Effector CD8-positive, alpha-beta T cell (primary cell): ENCODE measurements at regions not wholly inside any gene's neighbourhood (a gene's known extent, or its start where the extent isn't known, plus 50 kb on each side); places are given as distances from the start of the nearest gene placed in this dataset.

Source experiments
- DNase-seq: peaks from one replicate; lab custom pipeline; 2025; lab: John Stamatoyannopoulos, UW

DNA sequence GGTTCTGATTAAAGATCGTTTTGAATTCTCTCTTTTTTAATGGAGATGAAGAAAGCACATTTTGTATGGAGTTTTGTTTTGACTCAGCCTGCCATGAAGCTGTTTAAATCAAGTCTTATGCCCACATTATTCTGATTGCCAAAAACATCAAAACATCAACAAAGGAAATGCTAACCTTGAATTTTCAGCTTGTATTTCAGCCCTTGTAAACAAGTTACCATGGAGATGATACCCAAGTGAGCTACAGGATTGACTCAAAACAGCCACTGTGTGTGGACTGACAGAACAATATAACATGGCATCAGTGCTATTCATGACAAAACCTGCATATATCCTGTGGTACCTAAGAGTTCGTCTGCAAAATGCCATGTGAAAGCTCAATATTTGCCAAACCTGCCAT is 1581.0 kb downstream of the MAT2B start:
- no peak for DNase-seq

DNA sequence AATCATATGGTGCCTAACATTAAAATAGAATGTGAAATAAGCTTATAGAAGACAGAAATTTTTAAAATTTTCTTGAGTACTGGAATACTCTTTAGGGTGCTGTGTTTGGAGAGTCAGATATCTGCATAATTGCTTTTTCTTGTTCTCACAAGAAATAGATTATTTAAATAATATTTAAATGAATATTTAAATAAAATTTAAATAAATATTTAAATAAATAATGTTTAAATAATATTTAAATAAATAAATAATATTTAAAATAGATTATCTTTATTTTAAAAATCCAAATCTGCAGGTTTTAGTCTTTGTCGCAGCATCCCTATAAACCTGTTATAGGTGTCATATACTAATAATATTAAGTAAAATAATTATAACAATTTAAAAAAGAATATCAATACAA is 1589.4 kb downstream of the MAT2B start:
- DNase-seq, result no peak

DNA sequence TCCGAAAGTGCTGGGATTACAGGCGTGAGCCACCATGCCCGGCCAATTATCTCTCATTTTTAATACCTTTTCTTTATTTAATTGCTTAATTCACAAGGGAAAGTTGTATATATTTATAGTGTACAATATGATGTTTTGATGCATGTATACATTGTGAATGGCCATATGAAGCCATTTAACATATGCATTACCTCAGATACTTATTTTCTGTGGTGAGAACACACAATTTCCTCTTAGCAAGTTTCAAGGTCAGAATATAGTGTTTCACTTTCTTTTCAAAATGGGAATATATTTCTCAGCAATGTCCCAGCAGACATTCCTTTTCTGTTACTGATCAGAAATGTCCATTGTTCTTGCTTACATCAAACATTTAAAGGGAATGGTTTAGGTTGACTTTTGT is 1596.3 kb downstream of the MAT2B start:
- no peak for DNase-seq

DNA sequence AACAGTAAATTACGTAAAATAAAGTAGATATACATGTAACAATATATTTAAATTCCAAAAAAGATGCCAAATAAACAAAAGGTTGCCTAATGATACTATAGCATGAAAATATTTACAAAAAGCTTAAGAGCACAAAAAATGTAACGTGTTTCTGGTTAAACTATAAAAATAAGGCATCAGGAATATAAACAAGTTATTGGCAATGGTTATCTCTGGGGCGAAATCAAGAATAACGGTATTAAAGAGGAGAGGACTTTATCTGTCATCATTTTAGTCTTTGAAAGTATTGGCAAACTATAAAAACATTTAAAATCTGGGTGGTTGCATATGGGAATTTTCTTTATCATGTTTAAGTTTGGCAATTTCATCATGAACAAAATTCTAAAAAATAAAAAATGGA is 1599.2 kb downstream of the MAT2B start:
- no peak for DNase-seq

- no peak for DNase-seq
Observed at GRCh38 chr5:165108809-165109208, 1603.4 kb downstream of the MAT2B start.

- DNase-seq, result no peak
Observed at GRCh38 chr5:165119175-165119574, 1613.8 kb downstream of the MAT2B start.

GRCh38 chr5:165126598-165126997 is 1621.2 kb downstream of the MAT2B start:
- DNase-seq, result no peak

DNA sequence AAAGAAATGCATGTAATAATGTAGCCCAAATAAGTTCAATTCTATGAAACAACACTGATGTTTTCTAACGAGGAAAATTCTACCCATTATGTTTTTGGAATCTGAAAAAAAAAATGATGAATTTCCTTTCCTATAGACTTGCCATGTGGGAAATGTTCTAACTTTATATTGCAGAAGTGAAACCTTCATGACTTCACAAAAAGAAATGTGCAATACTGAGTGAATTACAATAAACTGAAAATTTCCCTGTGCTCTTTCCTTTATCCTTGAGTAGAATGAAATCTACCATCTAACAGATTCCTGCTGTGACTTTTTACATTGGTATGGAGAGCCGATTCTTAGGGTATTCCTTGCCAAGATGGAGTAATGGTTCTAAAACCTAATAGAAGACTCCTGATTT is 1622.5 kb downstream of the MAT2B start:
- no peak for DNase-seq

- no peak for DNase-seq
Observed at GRCh38 chr5:165130656-165131055, 1625.2 kb downstream of the MAT2B start.

DNA sequence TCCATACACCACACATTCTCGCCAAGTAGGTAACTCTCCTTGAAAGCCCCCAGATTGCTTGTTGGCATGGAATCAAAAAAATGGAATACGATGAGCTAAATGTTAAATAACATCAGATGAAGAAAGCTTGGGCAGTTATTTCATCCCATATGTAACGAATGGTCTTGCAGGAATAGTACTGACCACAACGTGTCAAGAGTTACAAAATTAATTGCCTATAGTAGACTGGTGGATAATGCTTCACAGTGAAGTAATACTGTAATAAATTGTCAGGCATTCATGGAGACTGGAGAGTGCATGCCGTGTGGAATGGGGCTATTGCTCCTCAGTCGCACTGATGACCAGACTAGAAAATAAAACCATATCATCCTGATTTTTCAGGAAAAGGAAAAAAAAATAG is 1628.7 kb downstream of the MAT2B start:
- DNase-seq, result no peak

DNA sequence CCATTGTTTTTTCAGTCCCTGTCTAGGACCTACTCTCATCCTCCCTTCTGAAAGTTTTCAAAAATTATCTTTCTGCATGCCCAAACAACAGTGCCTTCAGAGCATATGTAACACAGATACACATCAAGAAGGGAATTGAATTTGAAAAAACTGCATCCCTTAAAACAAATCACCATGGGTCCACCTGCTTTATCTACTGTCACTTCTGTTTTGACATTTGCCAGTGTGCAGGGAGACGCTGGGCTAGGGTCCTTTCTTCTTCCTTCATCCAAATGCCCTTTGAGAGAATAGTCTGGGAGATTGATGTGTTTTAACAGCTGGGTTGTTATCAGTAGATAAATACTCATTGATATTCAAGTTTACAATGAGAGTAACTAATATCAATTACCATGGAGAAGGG is 1630.1 kb downstream of the MAT2B start:
- no peak for DNase-seq

DNA sequence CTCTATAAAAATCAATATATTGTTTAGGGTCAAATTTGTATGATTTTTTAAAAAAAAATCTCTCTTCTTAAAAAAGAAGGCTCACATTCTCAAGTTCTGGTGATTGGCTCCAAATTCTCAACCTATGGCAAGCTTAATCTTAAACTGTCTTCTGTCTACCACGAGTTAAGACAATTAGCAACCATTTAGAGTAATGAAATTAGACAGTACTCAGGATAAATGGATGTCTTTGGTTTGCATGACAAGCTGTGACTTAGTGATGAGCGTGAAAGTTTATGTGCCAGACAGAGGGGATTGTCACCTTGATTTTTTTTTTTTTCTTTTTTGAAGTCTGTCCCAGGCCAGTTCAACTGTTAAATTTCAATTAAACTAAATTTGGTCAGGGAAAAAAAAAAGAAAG is 1632.3 kb downstream of the MAT2B start:
- no peak for DNase-seq

DNA sequence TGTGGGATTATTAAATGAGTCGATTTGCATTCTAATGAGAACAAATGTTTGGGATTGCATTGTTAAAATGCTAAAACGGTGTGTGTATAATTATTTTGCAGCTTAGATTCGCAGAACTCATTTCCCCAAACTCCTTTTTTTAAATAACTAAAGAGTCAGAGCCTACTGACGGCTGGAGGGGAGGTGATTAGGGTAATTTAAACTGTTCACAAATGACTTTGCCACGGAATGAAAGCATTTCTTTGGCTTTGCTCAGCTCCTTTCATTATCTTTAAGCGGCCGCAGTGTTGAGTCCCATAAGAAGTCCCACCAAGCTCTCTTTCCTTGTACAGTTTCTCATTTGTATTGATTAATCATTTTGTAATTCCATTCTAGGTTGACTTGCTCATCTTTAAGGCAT is 1632.8 kb downstream of the MAT2B start:
- DNase-seq, result no peak

- DNase-seq, result no peak
Observed at GRCh38 chr5:165139262-165139661, 1633.8 kb downstream of the MAT2B start.

DNA sequence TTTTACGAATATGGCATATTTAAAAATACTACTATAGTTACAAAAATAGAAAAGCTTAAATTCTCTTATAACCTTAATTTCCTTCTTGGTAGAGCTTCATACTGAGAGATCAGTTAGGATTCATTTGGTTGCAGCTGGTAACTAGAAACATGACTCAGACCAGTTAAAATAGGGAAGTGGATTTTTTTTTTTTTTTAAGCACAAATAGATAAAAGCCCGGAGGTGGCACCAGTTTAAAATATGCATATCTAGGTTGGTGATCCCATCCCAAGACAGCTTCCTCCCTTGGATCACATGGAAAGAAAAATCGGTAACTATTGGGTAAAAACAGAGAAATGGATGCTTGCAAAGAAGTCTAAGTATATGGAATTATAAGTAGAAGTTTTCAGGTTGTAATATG is 1634.3 kb downstream of the MAT2B start:
- DNase-seq, result no peak

DNA sequence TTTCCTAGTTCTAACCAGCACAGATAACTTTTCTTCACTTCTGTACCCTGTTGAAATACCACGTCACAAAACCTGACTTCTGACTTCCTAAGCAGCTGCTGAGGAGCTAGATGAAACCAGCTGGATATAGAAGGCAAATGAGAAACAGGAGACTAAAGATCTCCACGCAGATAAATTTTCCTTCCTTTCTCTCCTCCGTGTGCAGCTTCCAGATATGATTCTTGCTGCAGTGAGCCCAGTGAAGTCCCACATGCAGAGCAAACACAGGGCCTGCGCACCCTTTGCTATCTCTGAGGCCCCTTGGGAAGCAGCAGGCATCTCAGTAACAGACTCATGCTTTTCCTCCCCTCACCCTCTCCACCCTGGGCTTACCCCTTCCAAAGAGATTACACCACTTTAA is 1638.3 kb downstream of the MAT2B start:
- DNase-seq, result no peak

GRCh38 chr5:165149431-165149830 is 1644.0 kb downstream of the MAT2B start:
- no peak for DNase-seq

DNA sequence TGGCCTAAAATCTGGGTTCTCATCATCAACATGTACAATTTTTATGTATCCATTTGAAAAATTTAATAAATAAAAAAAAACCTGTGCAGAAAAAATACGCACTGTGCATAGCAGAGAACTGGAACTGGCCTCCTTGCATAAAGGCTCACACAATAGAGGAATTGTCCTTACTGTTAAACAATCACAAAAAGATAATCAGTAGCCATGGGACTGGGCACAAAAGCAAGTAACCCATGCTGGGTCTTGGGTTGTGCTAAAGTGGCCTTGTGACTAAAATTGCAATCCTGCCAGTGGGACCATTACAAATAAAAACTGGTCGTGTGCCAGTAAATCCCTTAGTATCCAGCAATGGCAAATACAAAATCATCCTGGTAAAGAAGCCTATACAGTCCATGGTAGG is 1646.6 kb downstream of the MAT2B start:
- no peak for DNase-seq

DNA sequence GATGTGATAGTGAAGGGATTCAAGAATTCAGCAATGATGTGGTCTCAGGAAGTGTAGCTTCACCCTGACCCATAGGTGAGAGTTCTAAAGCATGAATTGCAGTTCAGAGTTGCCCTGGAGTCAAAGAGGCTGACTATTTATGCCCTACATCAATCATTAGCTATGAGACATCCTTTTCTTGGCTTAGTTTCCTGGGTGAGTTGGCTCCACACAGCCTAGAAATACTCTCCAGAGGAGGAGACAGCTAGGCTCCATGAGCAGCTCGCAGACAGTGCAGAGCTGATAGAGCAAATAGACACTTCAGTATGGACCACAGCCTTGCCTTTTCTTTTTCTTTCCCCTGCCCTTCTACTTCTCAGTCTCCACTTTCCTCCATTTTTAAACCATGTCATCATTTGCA is 1651.8 kb downstream of the MAT2B start:
- no peak for DNase-seq

- DNase-seq, result no peak
Observed at GRCh38 chr5:165161204-165161603, 1655.8 kb downstream of the MAT2B start.

- no peak for DNase-seq
Observed at GRCh38 chr5:165163861-165164260, 1658.4 kb downstream of the MAT2B start.

DNA sequence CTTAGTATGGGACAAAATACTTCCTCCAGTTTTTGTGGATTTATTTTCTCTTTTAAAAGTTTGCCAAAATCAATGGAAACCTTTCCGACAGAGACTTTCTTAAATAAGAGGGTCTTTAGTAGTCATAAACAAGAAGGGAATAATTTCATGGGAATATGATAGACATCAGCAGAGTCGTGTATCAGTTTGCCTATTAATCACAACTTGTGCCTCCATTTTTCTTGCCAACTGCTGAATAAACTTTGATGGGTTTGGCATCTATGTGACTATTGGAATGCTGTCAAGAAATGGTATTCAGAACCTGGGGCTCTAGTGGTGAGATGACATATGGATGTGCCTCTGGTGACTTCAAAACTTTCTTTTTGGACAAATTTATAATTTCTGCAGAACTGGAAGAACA is 1668.2 kb downstream of the MAT2B start:
- no peak for DNase-seq

GRCh38 chr5:165175041-165175440 is 1669.6 kb downstream of the MAT2B start:
- DNase-seq, result no peak

DNA sequence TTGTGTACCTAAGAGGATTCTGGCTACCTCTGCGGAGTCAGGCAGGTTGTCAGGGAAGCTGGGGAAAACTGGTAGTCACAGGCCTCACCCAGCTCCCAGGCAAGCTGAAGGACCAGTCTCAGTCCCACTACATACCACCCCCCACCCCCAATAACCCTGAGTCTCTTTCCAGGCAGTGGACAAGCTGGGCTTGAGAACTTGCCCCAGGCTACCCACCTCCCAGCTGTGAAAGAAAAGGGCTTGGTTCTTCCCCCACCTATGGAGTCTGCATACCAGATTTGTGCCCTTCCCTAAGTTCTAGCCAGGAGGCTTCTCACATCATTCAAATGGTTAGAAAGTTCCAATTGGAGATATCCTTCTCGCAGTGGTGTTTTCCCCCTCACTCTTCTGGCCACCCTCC is 1678.8 kb downstream of the MAT2B start:
- DNase-seq, result no peak

DNA sequence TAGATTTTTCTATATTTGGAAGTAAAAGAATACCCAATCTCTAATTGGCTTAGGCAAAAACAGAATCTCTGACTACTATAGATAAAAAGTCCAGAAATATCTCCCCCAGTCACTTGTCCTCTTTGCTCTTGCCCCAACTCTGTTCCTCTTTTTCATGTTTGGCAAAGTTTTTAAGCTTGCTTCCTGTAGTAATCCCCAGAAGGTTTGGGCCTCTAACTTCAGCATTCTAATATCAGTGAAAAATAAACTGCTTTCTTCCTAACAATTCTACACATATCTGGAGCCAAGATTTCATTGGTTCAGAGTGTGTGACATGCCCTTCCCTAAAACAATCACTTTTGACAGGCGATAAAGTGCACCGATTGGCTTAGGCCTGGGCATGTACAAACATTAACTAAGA is 1680.3 kb downstream of the MAT2B start:
- no peak for DNase-seq
